Smooth muscle cell (in vitro differentiated cells): ENCODE measurements at regions not wholly inside any gene's neighbourhood (a gene's known extent, or its start where the extent isn't known, plus 50 kb on each side); places are given as distances from the start of the nearest gene placed in this dataset.

ENCODE experiments used
- DNase-seq: peaks from one replicate; lab custom pipeline; 2025; ENCODE audit not compliant: unreplicated experiment; lab: John Stamatoyannopoulos, UW
- H2AFZ ChIP-seq: fragments of 200-600 bp; sonication (generic); 2 replicates; pipeline ENCODE4 v1.6.0; 2016; ENCODE audit warnings: antibody characterized with exemption, low read depth, mild to moderate bottlenecking
- H3F3A ChIP-seq: fragments of 200-600 bp; sonication (generic); 2 replicates; pipeline ENCODE4 v1.6.0; 2017; ENCODE audit warnings: antibody characterized with exemption, low read depth
- H3K27ac ChIP-seq: fragments of 200-600 bp; sonication (generic); 2 replicates; pipeline ENCODE4 v1.5.1; 2016; ENCODE audit warnings: low read depth, mild to moderate bottlenecking
- H3K27me3 ChIP-seq: fragments of 200-600 bp; sonication (generic); 2 replicates; pipeline ENCODE4 v1.6.1; 2016; ENCODE audit warnings: low read depth, mild to moderate bottlenecking
- H3K36me3 ChIP-seq: fragments of 200-600 bp; sonication (generic); 2 replicates; pipeline ENCODE4 v1.5.1; 2016; ENCODE audit warnings: low read depth
- H3K4me1 ChIP-seq: fragments of 200-600 bp; sonication (generic); 2 replicates; pipeline ENCODE4 v1.5.1; 2016; ENCODE audit warnings: low read depth
- H3K4me2 ChIP-seq: fragments of 200-600 bp; sonication (generic); 2 replicates; pipeline ENCODE4 v1.6.0; 2016; ENCODE audit warnings: mild to moderate bottlenecking
- H3K4me3 ChIP-seq: fragments of 200-600 bp; sonication (generic); 2 replicates; pipeline ENCODE4 v1.5.1; 2016; ENCODE audit warnings: mild to moderate bottlenecking
- H3K79me2 ChIP-seq: fragments of 200-600 bp; sonication (generic); 2 replicates; pipeline ENCODE4 v1.6.0; 2016; ENCODE audit warnings: low read depth, mild to moderate bottlenecking
- H3K9ac ChIP-seq: fragments of 200-600 bp; sonication (generic); 2 replicates; pipeline ENCODE4 v1.6.0; 2016; ENCODE audit warnings: low read depth
- H3K9me3 ChIP-seq: fragments of 200-600 bp; sonication (generic); replicated peaks from 2 replicates; pipeline ENCODE4 v1.5.1; 2016; ENCODE audit warnings: low read depth
- H4K20me1 ChIP-seq: fragments of 200-600 bp; sonication (generic); 2 replicates; pipeline ENCODE4 v1.6.0; 2016; ENCODE audit warnings: low read depth
- CTCF ChIP-seq: fragments of 200-600 bp; sonication (generic); IDR thresholded peaks from 2 replicates; pipeline ENCODE4 v1.5.1; 2017; ENCODE audit warnings: borderline replicate concordance, mild to moderate bottlenecking, antibody characterized with exemption; ENCODE audit not compliant: insufficient read depth, poor library complexity, severe bottlenecking
- WGBS: methylation state at CpG from one replicate; pipeline ENCODE4 v1.1.7; 2016; ENCODE audit warnings: low lambda C conversion rate; 5-methylcytosine and 5-hydroxymethylcytosine counted together

- no peaks in the 10 kb centered on the region for H3K9me3 ChIP-seq
- no peak overlapping the region for H3K27ac ChIP-seq
- H3K9ac ChIP-seq: no peak overlapping the region
- no peak overlapping the region for H3K4me3 ChIP-seq
- H3K4me2 ChIP-seq: no peak overlapping the region
- no peaks in the 10 kb centered on the region for H3K36me3 ChIP-seq
- no peaks in the 10 kb centered on the region for H3F3A ChIP-seq
- peaks cover 7% of the 10 kb centered on the region for H3K4me1 ChIP-seq
- no peaks in the 10 kb centered on the region for H4K20me1 ChIP-seq
- peaks cover 6% of the 10 kb centered on the region for H3K27me3 ChIP-seq
- WGBS: 92% methylated on average over 2 of the region's 2 CpGs
- no peaks in the 10 kb centered on the region for H3K79me2 ChIP-seq
- no peak for DNase-seq
- no peak for TF ChIP-seq CTCF
- no peak overlapping the region for H2AFZ ChIP-seq
Observed at GRCh38 chr1:31502253-31502652, 74.1 kb upstream of the TINAGL1 start.

GRCh38 chr1:31502926-31503511 lies 73.3 kb upstream of the TINAGL1 start:
- Histone ChIP-seq H3K27ac (no peak overlapping the region), H2AFZ (no peak overlapping the region)

GRCh38 chr1:31503570-31503969 lies 72.7 kb upstream of the TINAGL1 start:
- Histone ChIP-seq H4K20me1 (no peaks in the 10 kb centered on the region), H3K9me3 (no peaks in the 10 kb centered on the region), H3K27ac (no peak overlapping the region), H3K36me3 (no peaks in the 10 kb centered on the region), H3F3A (no peaks in the 10 kb centered on the region), H3K79me2 (no peaks in the 10 kb centered on the region), H3K27me3 (peaks cover 6% of the 10 kb centered on the region), H3K4me3 (no peak overlapping the region), H2AFZ (no peak overlapping the region), H3K4me1 (peaks cover 7% of the 10 kb centered on the region), H3K4me2 (no peak overlapping the region), H3K9ac (no peak overlapping the region)
- 42% methylated on average over 4 of the region's 4 CpGs for WGBS
- DNase-seq: no peak
- TF ChIP-seq CTCF: no peak

More at GRCh38 chr1:31502926-31503511, 73.3 kb upstream of the TINAGL1 start:
- H3K4me1 ChIP-seq: peaks cover 7% of the 10 kb centered on the region
- no peaks in the 10 kb centered on the region for H3K79me2 ChIP-seq
- peaks cover 6% of the 10 kb centered on the region for H3K27me3 ChIP-seq
- no peaks in the 10 kb centered on the region for H3F3A ChIP-seq
- no peak overlapping the region for H3K4me3 ChIP-seq
- H3K36me3 ChIP-seq: no peaks in the 10 kb centered on the region
- no peak overlapping the region for H3K9ac ChIP-seq
- DNase-seq: no peak
- H4K20me1 ChIP-seq: no peaks in the 10 kb centered on the region
- TF ChIP-seq CTCF: no peak
- no peaks in the 10 kb centered on the region for H3K9me3 ChIP-seq
- 56% methylated on average over 11 of the region's 11 CpGs for WGBS
- H3K4me2 ChIP-seq: no peak overlapping the region

- no peak overlapping the region for H3K9ac ChIP-seq
- no peak for TF ChIP-seq CTCF
Observed at GRCh38 chr1:31504001-31504400, 72.3 kb upstream of the TINAGL1 start.

More at GRCh38 chr1:31504001-31504400, 72.3 kb upstream of the TINAGL1 start:
- no peak for DNase-seq
- H3K4me2 ChIP-seq: no peak overlapping the region
- H3K9me3 ChIP-seq: no peaks in the 10 kb centered on the region
- H3K27ac ChIP-seq: no peak overlapping the region
- H3K36me3 ChIP-seq: no peaks in the 10 kb centered on the region
- WGBS: 85% methylated on average over 8 of the region's 8 CpGs
- H4K20me1 ChIP-seq: no peaks in the 10 kb centered on the region
- H2AFZ ChIP-seq: no peak overlapping the region
- H3K4me3 ChIP-seq: no peak overlapping the region
- H3K27me3 ChIP-seq: peaks cover 6% of the 10 kb centered on the region
- H3K4me1 ChIP-seq: peaks cover 7% of the 10 kb centered on the region
- H3K79me2 ChIP-seq: no peaks in the 10 kb centered on the region
- H3F3A ChIP-seq: no peaks in the 10 kb centered on the region
